GM19043 (cell line): ENCODE measurements at regions not wholly inside any gene's neighbourhood (a gene's known extent, or its start where the extent isn't known, plus 50 kb on each side); places are given as distances from the start of the nearest gene placed in this dataset.

Source experiments
- ATAC-seq: cut with Tn5 transposase; IDR thresholded peaks from one replicate; pipeline ENCODE4 v1.9.1; 2021; ENCODE audit warnings: low read depth; ENCODE audit not compliant: unreplicated experiment

DNA sequence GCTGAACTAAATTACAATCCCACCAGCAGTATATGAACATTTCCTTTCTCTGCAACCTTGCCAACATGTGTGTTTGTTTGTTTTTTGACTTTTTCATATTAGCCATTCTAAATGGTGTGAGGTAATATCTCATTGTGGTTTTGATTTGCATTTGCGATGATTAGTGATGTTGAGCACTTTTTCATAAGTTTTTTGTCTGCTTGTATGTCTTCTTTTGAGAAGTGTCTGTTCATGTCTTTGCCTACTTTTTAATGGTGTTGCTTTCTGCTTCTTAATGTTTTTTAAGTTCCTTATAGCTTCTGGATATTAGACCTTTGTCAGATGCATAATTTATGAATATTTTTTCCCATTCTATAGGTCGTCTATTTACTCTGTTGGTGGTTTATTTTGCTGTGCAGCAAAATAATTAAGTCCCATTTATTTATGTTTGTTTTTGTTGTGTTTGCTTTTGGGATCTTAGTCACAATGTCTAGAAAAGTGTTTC is 1262.9 kb downstream of the FSCB start:
- no peak for ATAC-seq

DNA sequence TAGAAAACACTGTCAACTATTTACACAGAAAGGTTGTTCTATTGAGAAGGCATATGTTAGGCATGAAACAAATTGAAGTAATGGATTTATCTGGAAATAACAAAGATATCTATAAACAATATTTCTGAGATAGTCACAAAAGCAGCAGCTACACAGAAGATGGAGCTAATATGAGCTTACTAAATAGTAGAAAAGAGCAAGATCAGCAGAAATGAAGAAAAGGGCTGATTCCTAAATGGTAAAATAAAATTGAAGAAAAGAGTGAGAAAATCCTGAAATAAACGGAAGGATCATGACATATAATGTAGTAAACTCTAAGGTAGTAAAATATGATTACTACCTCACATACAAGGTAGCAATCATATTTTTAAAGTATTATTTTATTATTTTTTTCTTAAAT is 1263.9 kb downstream of the FSCB start:
- no peak for ATAC-seq

DNA sequence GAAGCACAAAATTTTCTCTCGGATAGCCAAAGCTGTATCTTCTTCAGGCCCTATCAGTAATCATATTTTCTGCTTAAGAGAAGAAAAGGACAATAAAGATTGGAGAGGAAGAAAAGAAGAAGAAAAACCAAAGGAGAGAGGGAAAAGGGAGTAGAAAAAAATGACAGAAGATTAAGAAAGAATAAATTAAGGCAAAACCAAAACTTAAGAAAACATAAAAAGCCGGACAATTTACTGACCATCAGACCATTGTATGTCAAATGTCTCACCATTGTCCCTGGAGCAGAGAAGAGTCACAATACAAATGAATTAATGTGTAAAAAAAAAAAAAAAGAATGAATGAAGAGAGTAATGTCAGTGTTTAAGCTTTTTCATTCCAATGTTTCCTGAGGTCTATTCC is 1274.8 kb downstream of the FSCB start:
- ATAC-seq = no peak

DNA sequence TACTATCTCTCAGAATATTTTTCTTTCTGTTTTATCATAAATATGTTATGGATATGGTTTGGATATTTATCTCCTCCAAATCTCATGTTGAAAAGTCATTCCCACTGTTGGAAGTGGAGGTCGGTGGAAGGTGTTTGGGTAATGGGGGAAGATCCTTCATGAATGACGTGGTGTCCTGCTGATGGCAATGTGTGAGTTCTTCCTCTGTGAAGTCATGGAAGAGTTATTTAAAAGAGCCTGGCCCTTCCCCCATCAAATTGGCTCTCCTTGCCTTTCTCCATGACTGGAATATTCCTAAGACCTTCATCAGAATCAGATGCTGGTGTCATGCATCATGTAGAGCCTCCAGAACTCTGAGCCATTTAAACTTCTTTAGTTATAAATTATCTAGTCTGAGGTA is 1291.6 kb downstream of the FSCB start:
- no peak for ATAC-seq

DNA sequence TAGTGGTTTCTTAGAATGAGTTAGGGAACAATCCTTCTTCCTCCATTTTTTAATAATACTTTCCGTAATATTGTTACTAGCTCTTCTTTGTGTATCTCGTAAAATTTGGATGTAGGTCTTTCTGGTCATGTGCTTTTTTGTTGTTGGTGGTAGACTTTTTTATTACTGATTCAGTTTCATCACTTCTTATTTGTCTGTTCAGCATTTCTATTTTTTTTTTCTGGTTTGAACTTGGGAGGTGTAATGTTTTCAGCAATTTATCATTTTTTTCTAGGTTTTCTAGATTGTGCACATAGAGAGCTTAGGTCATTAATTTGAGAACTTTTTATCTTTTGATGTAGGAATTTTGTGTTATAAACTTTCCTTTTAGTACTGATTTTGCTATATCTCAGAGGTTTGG is 1299.9 kb downstream of the FSCB start:
- ATAC-seq = no peak

DNA sequence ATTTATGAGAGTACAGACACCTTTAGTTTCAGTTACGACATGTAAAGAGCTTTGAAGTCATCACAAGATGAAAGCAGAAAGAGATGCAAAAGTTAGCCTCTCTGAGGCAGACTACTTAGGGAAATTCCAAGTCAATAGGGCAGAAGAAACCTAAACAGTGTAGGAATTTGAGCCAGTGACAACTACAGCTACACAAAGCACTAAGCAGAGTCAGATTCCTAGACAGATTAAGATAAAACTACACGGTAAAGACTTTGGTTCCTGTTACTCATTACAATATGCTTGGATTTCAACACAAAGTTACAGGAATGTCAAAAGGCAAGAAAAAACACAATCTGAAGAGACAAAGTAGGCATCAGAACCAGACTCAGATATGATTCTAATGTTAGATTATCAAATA is 1302.3 kb downstream of the FSCB start:
- ATAC-seq = no peak

DNA sequence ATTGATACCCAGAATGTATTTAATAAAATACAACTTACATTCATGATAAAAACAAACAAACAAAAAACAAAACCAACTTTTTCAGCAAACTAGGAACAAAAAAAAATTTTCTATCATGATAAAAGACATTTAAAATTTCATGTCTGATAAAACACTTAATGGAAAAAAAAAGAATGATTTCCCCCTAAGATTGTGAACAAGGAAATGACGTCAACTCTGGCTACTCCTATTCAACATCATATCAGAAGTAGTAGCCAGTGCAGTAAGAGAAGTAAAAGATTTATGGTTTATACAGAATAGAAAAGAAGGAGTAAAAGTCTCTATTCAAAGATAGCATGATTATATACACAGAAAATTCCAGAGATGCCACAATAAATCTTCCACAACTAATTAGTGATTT is 1306.6 kb downstream of the FSCB start:
- no peak for ATAC-seq

DNA sequence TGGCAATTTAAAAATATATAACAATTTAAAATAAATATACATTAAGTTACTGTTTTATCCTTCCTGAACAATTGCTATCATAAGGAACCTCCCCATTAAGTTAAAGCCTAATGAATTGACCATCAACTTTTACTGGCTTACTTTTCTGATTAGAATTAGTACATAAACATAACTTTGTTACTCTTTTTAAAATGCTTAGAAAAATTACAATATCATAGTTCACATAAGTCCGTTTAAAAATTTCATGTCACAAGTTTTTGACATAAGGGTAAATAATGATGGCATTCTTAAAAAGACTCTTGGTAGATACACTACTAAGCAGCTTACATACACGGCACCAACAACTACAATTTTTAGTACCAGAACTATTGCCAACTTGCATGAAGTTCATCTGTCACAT is 1308.6 kb downstream of the FSCB start:
- no peak for ATAC-seq

DNA sequence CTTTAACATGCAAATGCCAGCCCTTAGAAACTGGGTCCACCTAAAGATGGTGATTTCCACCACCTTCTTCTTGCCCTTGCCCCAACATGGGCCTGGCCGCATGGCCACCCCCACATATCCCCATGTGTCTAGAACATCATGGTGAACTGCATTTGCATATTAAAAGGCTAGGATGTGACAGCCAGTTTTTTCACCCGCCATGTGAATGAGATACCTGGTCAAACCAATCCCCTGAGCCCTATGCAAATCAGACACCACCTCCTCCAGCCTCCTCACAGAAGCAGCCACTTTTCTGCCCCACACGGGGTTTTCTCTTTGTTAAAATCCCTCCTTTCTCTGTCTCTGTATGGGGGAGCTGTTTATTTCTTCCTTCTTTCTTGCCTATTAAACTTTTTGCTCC is 1322.5 kb downstream of the FSCB start:
- ATAC-seq = no peak

DNA sequence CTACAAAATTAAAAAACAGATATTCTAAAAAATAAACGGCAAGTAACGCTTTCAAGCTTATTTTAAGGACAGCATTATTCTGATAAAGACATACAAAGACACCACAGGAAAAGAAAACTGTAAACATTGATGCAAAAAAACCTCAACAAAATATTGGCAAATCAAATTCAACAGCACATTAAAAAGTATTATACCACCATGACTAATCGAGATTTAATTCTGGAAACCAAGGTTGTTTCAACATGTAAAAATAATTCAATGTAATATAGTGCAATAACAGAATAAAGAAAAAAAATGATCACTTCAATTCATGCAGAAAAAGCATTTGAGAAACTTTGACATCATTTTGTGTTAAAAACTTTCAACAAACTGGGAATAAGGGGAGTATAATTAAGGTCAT is 1323.2 kb downstream of the FSCB start:
- ATAC-seq = no peak

DNA sequence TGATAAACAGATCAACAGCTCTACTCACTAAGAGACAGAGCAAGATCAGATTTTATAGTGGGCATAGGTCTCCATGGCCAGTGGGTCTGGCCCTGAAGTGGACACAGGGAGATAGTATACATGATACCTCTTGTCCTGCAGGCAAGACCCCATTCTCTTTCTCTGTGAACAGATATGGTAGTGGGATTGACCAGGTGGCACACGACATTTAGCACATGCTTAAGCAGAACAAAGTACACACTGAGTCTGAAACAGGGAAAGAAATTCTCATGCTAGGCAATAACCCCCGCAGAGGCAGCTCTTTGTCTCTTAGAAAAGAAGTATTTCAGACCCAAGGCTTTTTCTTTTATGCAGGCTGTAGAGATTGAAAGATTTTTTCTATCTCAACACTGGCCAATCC is 1331.2 kb downstream of the FSCB start:
- ATAC-seq = no peak

DNA sequence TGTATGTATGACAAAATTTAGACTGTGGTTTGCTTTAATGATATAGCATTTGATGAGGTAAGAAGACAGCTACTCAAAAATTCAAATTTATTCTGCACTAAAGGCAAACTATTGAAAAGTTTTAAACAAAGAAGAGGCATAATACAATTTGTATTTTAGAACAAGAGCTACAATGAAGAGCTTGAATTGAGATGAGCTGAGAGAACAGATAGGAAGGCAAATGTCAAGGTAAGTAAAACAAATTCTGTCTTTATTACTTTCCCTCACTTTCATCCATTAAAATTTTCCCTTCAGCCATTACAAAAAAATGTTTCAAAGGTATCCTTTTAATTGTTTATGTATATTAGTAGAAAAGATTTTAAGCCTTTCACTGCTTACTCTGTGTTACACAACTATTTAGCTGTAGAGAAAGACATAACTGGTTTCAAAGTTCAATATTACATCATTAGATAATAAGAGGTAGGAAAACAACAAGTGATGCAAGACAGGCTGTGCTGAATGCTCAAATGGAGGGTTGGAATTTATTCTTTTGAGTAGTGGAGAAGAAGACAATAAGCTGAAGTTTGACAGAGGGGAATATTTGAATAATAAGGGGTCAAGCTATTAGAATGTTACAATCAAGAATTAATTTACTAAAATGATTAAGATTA is 1334.1 kb downstream of the FSCB start:
- no peak for ATAC-seq

DNA sequence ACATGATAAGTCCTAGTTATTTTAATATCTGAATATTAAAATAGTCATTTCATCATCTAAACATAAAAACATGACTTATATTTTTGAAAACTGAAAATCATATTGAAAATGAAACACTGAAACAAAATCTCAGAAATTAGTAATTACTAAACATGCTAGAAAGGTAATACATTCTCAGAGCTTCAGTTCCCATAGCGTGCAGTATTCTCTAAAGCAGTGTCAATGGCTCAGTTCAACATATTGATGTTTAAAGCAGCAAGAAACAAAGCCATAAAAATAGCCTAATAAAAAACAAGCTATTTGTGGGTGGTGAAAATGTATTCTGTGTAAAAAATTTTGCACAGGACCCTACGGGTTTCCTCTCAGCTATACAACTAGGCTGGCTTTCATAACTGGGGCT is 1337.4 kb downstream of the FSCB start:
- peak; percentile 45 for ATAC-seq

DNA sequence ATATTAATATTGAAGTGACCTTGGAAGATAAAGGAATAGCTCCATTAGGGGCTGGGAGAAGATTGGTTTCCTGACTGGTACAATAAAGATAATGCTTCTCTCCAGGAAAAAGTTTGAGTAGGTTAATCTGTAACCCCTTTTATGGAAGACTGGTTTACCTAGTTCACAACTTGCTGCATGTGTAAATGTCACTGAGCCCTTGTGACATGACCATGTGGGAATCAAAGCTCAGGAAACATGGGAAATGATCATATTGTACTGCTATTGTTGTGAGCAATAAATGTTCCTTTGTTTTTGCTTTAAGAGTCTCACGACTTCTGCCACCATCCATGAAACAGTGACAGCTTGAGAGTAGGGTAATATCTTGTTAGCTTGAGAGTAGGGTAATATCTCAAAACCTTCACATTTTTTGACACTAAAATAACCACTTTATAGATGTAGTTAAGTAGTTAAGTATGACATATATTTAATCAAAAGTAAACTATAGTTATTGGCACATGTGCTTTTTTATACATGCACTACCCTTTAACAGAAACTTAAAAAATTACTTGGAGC is 1338.6 kb downstream of the FSCB start:
- ATAC-seq = no peak

DNA sequence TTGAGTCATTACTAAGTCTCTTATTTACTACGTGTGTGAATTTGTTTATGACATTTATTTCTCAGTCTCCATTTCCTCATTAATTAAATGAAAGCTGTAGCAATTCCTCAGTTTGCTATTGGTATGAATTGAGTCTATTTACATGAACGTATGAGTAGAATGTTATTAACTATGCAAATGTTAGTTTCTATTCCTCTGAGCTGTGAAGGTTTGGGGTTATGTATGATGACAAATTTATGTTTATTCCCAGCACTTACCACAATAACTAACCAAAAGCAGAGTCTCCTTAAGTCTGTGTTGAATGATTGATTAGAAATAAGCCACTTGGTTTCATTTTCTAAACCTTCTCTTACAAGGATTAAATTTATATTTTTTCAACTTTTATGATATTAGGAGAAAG is 1340.9 kb downstream of the FSCB start:
- ATAC-seq = no peak

DNA sequence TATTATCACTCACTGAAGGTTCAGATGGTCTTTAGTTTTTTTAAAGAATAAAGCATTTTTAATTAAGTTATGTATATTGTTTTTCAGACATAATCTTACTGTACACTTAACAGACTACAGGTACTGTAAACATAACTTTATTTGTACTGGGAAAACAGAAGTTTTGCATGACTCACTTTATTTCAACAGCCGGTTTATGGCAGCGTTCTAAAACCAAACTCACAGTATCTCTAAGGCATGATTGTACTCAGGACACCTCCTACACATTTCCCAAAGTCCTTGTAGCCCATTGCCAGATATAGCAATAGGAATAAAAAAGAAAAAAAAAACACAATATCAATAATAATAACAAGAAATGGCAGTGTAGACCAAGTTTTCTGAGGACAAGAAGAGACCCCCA is 1341.4 kb downstream of the FSCB start:
- ATAC-seq = no peak

DNA sequence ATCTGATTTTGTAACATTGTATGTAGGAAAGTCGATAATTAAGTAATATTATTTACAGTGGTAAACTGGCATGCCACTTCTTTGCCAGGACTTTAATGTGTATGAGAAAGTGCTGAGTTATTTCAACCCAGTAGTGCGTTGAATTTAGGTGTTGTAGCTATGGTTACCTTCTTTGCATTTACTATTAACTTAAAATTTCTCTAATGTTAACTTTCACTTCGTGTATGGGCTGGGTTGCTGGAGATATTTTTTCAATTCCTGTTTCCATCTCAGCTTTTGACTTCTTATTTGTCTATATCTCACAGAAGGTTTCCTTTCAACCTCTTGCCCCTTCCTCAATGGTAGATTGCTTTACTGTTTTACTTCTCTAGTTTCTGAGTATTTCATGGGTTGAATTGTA is 1345.6 kb downstream of the FSCB start:
- ATAC-seq = peak; percentile 49

DNA sequence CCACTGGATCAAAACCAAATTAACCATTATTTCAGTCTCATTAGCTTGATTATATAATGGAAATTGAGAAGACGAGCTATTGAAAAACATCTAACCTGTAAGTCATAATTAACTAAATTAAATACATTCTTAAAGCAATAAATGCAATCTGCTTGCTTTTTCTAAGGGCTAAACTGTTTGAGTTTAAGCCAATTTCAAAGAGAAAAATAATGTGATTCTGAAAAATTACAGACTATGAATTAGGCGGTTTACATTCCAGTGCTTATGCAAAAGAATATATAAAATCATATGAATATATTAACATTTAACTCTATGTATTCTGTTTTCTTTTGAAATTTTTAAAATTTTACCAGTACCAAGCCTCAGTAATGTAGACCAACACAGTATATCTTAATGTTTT is 1349.4 kb downstream of the FSCB start:
- ATAC-seq = no peak

DNA sequence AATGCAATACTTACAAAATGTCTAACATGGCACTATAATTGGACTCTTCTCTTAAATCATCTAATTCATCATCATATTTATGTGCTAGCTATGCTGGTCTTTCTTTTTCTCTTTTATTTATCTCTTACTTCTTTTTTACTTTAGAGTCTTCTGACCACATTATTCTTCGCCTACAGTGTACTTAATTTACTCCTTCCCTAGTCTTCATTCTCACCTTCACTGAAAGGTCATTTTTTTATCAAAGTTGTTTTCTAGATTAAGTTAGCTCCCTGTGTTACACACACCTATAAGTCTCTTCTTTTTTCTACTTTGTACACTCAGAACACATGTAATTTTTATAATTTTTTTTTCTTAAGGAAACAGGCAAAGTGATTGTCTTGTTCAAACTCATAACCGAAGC is 1351.2 kb downstream of the FSCB start:
- no peak for ATAC-seq

DNA sequence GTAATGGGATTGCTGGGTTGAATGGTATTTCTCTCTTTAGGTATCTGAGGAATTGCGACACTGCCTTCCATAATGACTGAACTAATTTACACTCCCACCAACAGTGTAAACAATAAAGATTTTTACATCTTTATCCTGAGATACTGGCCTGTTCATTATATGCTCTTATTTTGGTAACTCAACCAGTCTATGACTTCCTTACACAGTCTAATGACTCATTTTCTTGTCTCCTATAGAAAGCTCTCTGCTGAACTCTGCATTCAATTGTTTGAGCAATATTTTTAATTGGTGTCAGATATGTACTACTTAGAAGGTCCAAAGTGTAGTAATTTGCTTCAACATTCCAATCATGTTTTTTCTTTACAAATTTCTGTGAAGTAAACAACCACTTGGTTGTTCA is 1351.8 kb downstream of the FSCB start:
- ATAC-seq = no peak

DNA sequence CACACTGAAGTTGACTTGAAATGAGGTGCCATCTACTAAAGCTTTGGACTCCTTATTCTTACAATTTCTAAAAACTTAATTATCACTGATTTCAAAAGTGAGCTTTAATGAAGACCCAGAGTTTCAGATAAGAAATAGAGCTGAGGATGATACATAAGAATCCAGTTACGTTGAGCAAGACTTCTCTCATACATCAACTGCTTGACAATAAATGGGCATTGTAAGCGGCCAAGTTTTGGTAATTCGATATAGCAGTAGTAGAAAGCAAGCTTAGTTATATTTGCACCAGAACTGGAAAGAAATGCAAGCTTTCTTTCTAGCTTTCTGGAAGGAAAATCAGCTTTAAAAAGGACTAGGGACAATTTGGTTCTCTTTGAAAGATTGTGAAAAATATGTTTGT is 1359.6 kb downstream of the FSCB start:
- no peak for ATAC-seq

DNA sequence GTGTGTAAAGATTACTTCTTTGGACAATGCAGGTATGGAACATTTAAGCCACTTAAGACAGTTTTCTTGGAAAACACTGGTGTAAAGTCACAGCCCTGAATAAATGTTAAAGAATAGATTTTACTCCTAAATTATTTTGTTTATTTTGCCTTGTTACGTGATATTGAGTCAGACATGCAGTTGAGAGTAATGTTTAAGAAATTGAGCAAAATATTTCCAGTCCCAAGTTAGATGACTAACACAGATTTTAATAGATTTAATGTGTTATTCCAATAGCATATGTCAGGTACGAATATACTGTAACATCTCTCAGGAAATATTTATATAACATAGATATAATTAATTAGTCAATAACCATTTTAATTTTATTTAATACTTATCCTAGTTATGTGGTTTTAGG is 1361.7 kb downstream of the FSCB start:
- no peak for ATAC-seq

DNA sequence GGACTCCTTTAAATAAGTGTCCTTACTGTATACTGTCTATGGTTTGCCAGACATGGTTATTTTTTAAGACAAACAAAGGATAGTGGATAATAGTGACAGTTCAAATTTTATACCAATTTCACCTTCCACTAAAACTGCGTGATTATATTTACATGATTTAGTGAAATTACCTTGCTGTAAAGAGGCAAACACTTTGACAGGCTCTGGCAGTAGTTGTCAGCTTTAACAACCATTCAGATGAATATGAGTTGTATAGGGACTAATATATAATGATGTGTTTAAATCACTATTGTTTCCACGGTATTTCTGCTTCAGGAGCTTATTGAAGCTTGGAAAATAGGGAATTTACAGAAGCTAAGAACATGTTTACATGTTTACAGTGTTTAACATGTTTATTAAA is 1364.0 kb downstream of the FSCB start:
- ATAC-seq = no peak
